ENCODE measurements at regions not wholly inside any gene's neighbourhood (a gene's known extent, or its start where the extent isn't known, plus 50 kb on each side); places are given as distances from the start of the nearest gene placed in this dataset.

DNA sequence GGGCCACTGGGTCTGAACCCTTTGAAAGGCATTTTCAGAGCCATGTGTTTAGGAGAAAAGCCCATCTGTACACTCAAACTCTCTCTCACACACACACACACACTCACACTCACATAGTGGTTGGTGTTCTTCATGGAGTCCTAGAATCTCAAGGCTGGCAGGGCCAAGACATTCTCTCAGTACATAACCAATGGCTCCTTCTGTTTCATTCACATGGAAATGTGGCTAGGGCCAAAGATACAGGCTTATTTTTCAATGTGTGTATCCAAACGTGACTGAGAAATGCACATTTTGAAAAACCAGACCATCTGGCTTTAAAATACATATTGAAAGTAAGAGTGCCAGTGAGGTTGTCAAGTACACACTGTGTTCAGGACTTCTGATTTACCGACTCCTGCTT, 59.0 kb upstream of the SALL1 start:
- H3K9me3 ChIP-seq (ENCODE audit: insufficient read depth, low read depth): no peaks in the 10 kb centered on the region
- no TSS peak for BruUV-seq (replicated peaks)
- no peak overlapping the region for H2AFZ ChIP-seq
- no peaks in the 10 kb centered on the region for H3K9me2 ChIP-seq (ENCODE audit: insufficient read depth)
- no peak overlapping the region for H3K4me3 ChIP-seq
- DNase-seq: no peak
- intact Hi-C loops (cut with micrococcal nuclease; ENCODE audit: unreplicated experiment): no loop called here
- H3F3A ChIP-seq (ENCODE audit: insufficient read depth, low read depth): no peaks in the 10 kb centered on the region
- no peaks in the 10 kb centered on the region for H3K4me1 ChIP-seq (replicated peaks; ENCODE audit: insufficient read depth)
- H3K36me3 ChIP-seq (ENCODE audit: low read depth): no peaks in the 10 kb centered on the region
- no peaks in the 10 kb centered on the region for H3K79me2 ChIP-seq (ENCODE audit: low read depth)
- no peak overlapping the region for H3K27ac ChIP-seq
- ChIA-PET POLR2A (ENCODE audit: unreplicated experiment) (no interaction called here), CTCF (no interaction called here)
- H3K4me2 ChIP-seq: no peak overlapping the region
- no peaks in the 10 kb centered on the region for H4K20me1 ChIP-seq (ENCODE audit: insufficient read depth)
- TF ChIP-seq, protein P1, sequence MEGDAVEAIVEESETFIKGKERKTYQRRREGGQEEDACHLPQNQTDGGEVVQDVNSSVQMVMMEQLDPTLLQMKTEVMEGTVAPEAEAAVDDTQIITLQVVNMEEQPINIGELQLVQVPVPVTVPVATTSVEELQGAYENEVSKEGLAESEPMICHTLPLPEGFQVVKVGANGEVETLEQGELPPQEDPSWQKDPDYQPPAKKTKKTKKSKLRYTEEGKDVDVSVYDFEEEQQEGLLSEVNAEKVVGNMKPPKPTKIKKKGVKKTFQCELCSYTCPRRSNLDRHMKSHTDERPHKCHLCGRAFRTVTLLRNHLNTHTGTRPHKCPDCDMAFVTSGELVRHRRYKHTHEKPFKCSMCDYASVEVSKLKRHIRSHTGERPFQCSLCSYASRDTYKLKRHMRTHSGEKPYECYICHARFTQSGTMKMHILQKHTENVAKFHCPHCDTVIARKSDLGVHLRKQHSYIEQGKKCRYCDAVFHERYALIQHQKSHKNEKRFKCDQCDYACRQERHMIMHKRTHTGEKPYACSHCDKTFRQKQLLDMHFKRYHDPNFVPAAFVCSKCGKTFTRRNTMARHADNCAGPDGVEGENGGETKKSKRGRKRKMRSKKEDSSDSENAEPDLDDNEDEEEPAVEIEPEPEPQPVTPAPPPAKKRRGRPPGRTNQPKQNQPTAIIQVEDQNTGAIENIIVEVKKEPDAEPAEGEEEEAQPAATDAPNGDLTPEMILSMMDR (conservative IDR thresholded peaks at IDR 0.05): no peak
- TF ChIP-seq EZH2 (IDR thresholded peaks at IDR 0.05; ENCODE audit: low read depth): no peak
- H3K27me3 ChIP-seq (ENCODE audit: insufficient read depth, low read depth): no peaks in the 10 kb centered on the region

DNA sequence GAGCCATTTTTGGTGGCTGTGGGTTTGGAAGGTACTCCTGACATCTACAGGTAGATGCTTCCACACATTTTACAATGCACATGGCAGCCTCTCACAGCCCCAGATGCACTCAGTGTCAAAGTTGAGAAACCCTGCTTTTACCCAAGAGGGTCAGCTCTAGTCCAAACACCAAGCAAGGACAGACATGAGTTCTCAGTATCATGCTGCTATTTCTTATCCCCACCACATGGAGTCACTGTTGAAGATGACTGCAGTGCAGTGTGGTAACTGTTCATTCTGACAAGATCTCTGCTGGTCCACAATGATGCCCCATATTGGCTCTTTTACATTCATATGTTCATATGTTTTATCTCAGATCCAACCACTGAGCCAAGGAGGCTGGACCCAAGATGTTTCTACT, 50.5 kb upstream of the SALL1 start:
- H3K27me3 ChIP-seq (ENCODE audit: insufficient read depth, low read depth): no peaks in the 10 kb centered on the region
- no peaks in the 10 kb centered on the region for H3K9me2 ChIP-seq (ENCODE audit: insufficient read depth)
- no peak overlapping the region for H3K4me2 ChIP-seq
- intact Hi-C loops (cut with micrococcal nuclease; ENCODE audit: unreplicated experiment): no loop called here
- TF ChIP-seq EZH2 (IDR thresholded peaks at IDR 0.05; ENCODE audit: low read depth): no peak
- TF ChIP-seq, protein P1 (conservative IDR thresholded peaks at IDR 0.05): no peak
- no peaks in the 10 kb centered on the region for H3K4me1 ChIP-seq (replicated peaks; ENCODE audit: insufficient read depth)
- no TSS peak for BruUV-seq (replicated peaks)
- H3K79me2 ChIP-seq (ENCODE audit: low read depth): no peaks in the 10 kb centered on the region
- H4K20me1 ChIP-seq (ENCODE audit: insufficient read depth): no peaks in the 10 kb centered on the region
- DNase-seq: no peak
- H3K36me3 ChIP-seq (ENCODE audit: low read depth): no peaks in the 10 kb centered on the region
- H3F3A ChIP-seq (ENCODE audit: insufficient read depth, low read depth): no peaks in the 10 kb centered on the region
- H3K4me3 ChIP-seq: no peak overlapping the region
- ChIA-PET POLR2A (ENCODE audit: unreplicated experiment) (no interaction called here), CTCF (no interaction called here)
- no peak overlapping the region for H2AFZ ChIP-seq
- no peak overlapping the region for H3K27ac ChIP-seq
- H3K9me3 ChIP-seq (ENCODE audit: insufficient read depth, low read depth): no peaks in the 10 kb centered on the region
